HepG2 (cell line): ENCODE measurements at regions not wholly inside any gene's neighbourhood (a gene's known extent, or its start where the extent isn't known, plus 50 kb on each side); places are given as distances from the start of the nearest gene placed in this dataset.

Source experiments
- ATAC-seq: fragments of 200-7000 bp; cut with Tn5 transposase; 3 replicates; pipeline ENCODE4 v1.9.1; 2020; ENCODE audit warnings: mild to moderate bottlenecking, moderate library complexity
- BruUV-seq: library from RNA; stranded (reverse); fragments of 400-500 nt; replicated peaks from 2 replicates; lab custom pipeline; 2021; lab: Mats Ljungman, UMichigan
- CTCF ChIA-PET: fragments of 300-600 bp; formaldehyde crosslinking; extraction: SDS; loops from one replicate; lab custom pipeline; 2021; ENCODE audit warnings: low total read pairs, inconsistent platforms, low intra/inter-chr PET ratio; lab: Yijun Ruan, JAX
- POLR2A ChIA-PET: fragments of 350-600 bp; sonication (Branson Sonifier 250); formaldehyde crosslinking; loops from one replicate; lab custom pipeline; 2020; ENCODE audit warnings: antibody characterized with exemption, inconsistent platforms; lab: Yijun Ruan, JAX
- DNase-seq: peaks from one replicate; pipeline ENCODE4 v3.0.0-alpha.2; 2015; ENCODE audit warnings: low spot score
- FAIRE-seq: peaks from 3 replicates; lab custom pipeline; 2011; peaks lifted over from hg19 to GRCh38; lab: Jason Lieb, UNC
- H2AFZ ChIP-seq: one replicate; pipeline ENCODE4 v1.6.1; 2011; ENCODE audit warnings: low read length, inconsistent platforms
- H3K27ac ChIP-seq: fragments of 300-600 bp; 3 replicates; pipeline ENCODE4 v1.8.0; 2011; ENCODE audit warnings: mixed run types, mild to moderate bottlenecking, mixed read lengths, low read length, inconsistent platforms; ENCODE audit not compliant: insufficient read depth; ENCODE audit errors: extremely low read length
- H3K27me3 ChIP-seq, 2 experiments: fragments of 200-600 bp in 1 of 2; 2 replicates in 1 of 2; 3 replicates in 1 of 2; pipeline versions ENCODE4 v1.6.0 to v1.8.0; 2011; ENCODE audit warnings: low read length in 2 of 2, mild to moderate bottlenecking in 2 of 2, moderate library complexity in 2 of 2, inconsistent platforms in 1 of 2; ENCODE audit not compliant: insufficient read depth in 2 of 2, control insufficient read depth in 1 of 2
- H3K36me3 ChIP-seq, 2 experiments: fragments of 200-600 bp in 1 of 2; replicated peaks in 1 of 2; 2 replicates in 1 of 2; 3 replicates in 1 of 2; pipeline versions ENCODE4 v1.5.1 to v1.8.0; 2011; ENCODE audit warnings: low read length in 2 of 2, inconsistent platforms in 1 of 2; ENCODE audit not compliant: insufficient read depth in 2 of 2, control insufficient read depth in 1 of 2
- H3K4me1 ChIP-seq: 2 replicates; pipeline ENCODE4 v1.5.1; 2012; ENCODE audit warnings: low read length, inconsistent platforms; ENCODE audit not compliant: insufficient read depth
- H3K4me2 ChIP-seq: 2 replicates; pipeline ENCODE4 v1.6.0; 2011; ENCODE audit warnings: low read depth, low read length, inconsistent platforms
- H3K4me3 ChIP-seq, 3 experiments: fragments of 200-600 bp in 1 of 3; sonication (generic), shearing (Covaris generic) in 1 of 3; replicated peaks in 1 of 3; 2 replicates each; pipeline ENCODE4 v1.5.1; 2011 to 2016; ENCODE audit warnings: low read length in 3 of 3, inconsistent platforms in 2 of 3, low read depth in 2 of 3, mild to moderate bottlenecking in 2 of 3, control low read depth in 1 of 3, mixed read lengths in 1 of 3; ENCODE audit not compliant: insufficient read depth in 1 of 3
- H3K79me2 ChIP-seq: one replicate; pipeline ENCODE4 v1.6.1; 2011; ENCODE audit warnings: low read length, inconsistent platforms; ENCODE audit not compliant: insufficient read depth
- H3K9ac ChIP-seq: 2 replicates; pipeline ENCODE4 v1.6.0; 2011; ENCODE audit warnings: mild to moderate bottlenecking, low read depth, low read length, inconsistent platforms; ENCODE audit not compliant: insufficient read depth
- H3K9me3 ChIP-seq: 2 replicates; pipeline ENCODE4 v1.5.1; 2012; ENCODE audit warnings: mild to moderate bottlenecking, low read length
- H4K20me1 ChIP-seq: 2 replicates; pipeline ENCODE4 v1.6.0; 2011; ENCODE audit warnings: inconsistent platforms, mild to moderate bottlenecking, low read length, moderate library complexity; ENCODE audit not compliant: insufficient read depth
- FOXO4 ChIP-seq: sonication (generic); formaldehyde crosslinking; conservative IDR thresholded peaks from 2 replicates; pipeline ENCODE4 v1.8.1; 2023; ENCODE audit warnings: missing genetic modification reagents
- GABPA ChIP-seq, 2 experiments: IDR thresholded peaks; 2 replicates each; pipeline ENCODE4 v1.6.1; 2011 to 2016; ENCODE audit warnings: low read depth in 2 of 2, low read length in 1 of 2, missing biosample characterization in 1 of 2, missing genetic modification characterization in 1 of 2
- GMEB1 ChIP-seq: sonication (generic); formaldehyde crosslinking; IDR thresholded peaks from 2 replicates; pipeline ENCODE4 v1.5.1; 2020; ENCODE audit warnings: missing genetic modification reagents, mild to moderate bottlenecking, borderline replicate concordance
- HOXA5 ChIP-seq: sonication (generic); formaldehyde crosslinking; IDR thresholded peaks from 2 replicates; pipeline ENCODE4 v1.4.0; 2020; ENCODE audit warnings: missing genetic modification reagents
- JUN ChIP-seq: sonication (generic); formaldehyde crosslinking; IDR thresholded peaks from 2 replicates; pipeline ENCODE4 v1.4.0; 2020; ENCODE audit warnings: mild to moderate bottlenecking, missing genetic modification reagents
- KLF9 ChIP-seq: IDR thresholded peaks from 2 replicates; pipeline ENCODE4 v1.6.1; 2016; ENCODE audit warnings: low read depth
- MBD4 ChIP-seq: IDR thresholded peaks from 2 replicates; pipeline ENCODE4 v1.6.1; 2012; ENCODE audit warnings: low read length, inconsistent platforms, borderline replicate concordance
- MIXL1 ChIP-seq: IDR thresholded peaks from 2 replicates; pipeline ENCODE4 v1.6.1; 2016
- MTF1 ChIP-seq: sonication (generic); formaldehyde crosslinking; IDR thresholded peaks from 2 replicates; pipeline ENCODE4 v1.5.0; 2020; ENCODE audit warnings: missing genetic modification reagents
- NBN ChIP-seq: fragments of 450-650 bp; conservative IDR thresholded peaks from 2 replicates; pipeline ENCODE4 v1.6.1; 2017
- NFKB2 ChIP-seq: sonication (generic); formaldehyde crosslinking; IDR thresholded peaks from 2 replicates; pipeline ENCODE4 v1.4.0; 2020; ENCODE audit warnings: missing genetic modification reagents, borderline replicate concordance
- NR1H2 ChIP-seq: sonication (generic); formaldehyde crosslinking; IDR thresholded peaks from 2 replicates; pipeline ENCODE4 v1.8.1; 2022; ENCODE audit warnings: low read depth, missing genetic modification reagents, borderline replicate concordance
- RBFOX2 ChIP-seq: fragments of 200-400 bp; formaldehyde crosslinking; IDR thresholded peaks from 2 replicates; pipeline ENCODE4 v1.6.1; 2017; ENCODE audit warnings: low read depth, mild to moderate bottlenecking, low read length
- U2AF2 ChIP-seq: fragments of 200-400 bp; formaldehyde crosslinking; IDR thresholded peaks from 2 replicates; pipeline ENCODE4 v1.6.1; 2017; ENCODE audit warnings: low read depth, mild to moderate bottlenecking, low read length
- ZMYM4 ChIP-seq: sonication (generic); formaldehyde crosslinking; IDR thresholded peaks from 2 replicates; pipeline ENCODE4 v1.8.1; 2023; ENCODE audit warnings: mild to moderate bottlenecking, missing genetic modification reagents
- ZNF335 ChIP-seq: sonication (generic); formaldehyde crosslinking; IDR thresholded peaks from 2 replicates; pipeline ENCODE4 v1.4.0; 2020; ENCODE audit warnings: missing genetic modification reagents
- ZNF704 ChIP-seq: sonication (generic); formaldehyde crosslinking; IDR thresholded peaks from 2 replicates; pipeline ENCODE4 v1.8.1; 2023; ENCODE audit warnings: mild to moderate bottlenecking, inconsistent platforms, moderate library complexity, missing genetic modification reagents, borderline replicate concordance
- ZNF788 ChIP-seq: sonication (generic); formaldehyde crosslinking; IDR thresholded peaks from 2 replicates; pipeline ENCODE4 v1.5.0; 2020; ENCODE audit warnings: mild to moderate bottlenecking, missing genetic modification reagents, borderline replicate concordance
- WGBS: methylation state at CpG from one replicate; pipeline ENCODE4 v1.1.6; 2017; ENCODE audit warnings: low lambda C conversion rate; 5-methylcytosine and 5-hydroxymethylcytosine counted together
- in situ Hi-C: cut with HindIII; loops from 2 replicates; pipeline ENCODE4 v1.10.0; 2017; ENCODE audit warnings: low pct_unique_long_range_greater_than_20kb; ENCODE audit not compliant: extremely low pct_ligation_motif_present
- intact Hi-C: fragments of 100-400 bp; cut with micrococcal nuclease; formaldehyde crosslinking; loops from one replicate; pipeline ENCODE4 v1.10.0; 2022; ENCODE audit not compliant: unreplicated experiment

GRCh38 chr5:57931352-57931751 lies 448.7 kb upstream of the ACTBL2 start:
- FAIRE-seq (no peak), DNase-seq (no peak), ATAC-seq (no peak)
- H3K4me3 ChIP-seq = no peak overlapping the region
- H3K9ac ChIP-seq = no peak overlapping the region
- no TSS peak for BruUV-seq
- ChIA-PET POLR2A (no interaction called here), CTCF (no interaction called here)
- H3K36me3 ChIP-seq = no peaks in the 10 kb centered on the region
- H2AFZ ChIP-seq = no peak overlapping the region
- no peaks in the 10 kb centered on the region for H4K20me1 ChIP-seq
- no peak overlapping the region for H3K27ac ChIP-seq
- no peaks in the 10 kb centered on the region; a peak in 1 of 5 replicates for H3K27me3 ChIP-seq
- no peaks in the 10 kb centered on the region for H3K4me1 ChIP-seq
- in situ Hi-C loops (no loop called here), intact Hi-C loops (no loop called here)
- H3K9me3 ChIP-seq = no peaks in the 10 kb centered on the region
- no peak overlapping the region for H3K4me2 ChIP-seq
- no peaks in the 10 kb centered on the region for H3K79me2 ChIP-seq
- no peak for TF ChIP-seq HOXA5 (CRISPR knock-in tag)
- TF ChIP-seq MTF1 (CRISPR knock-in tag) = no peak
- no peak for TF ChIP-seq MBD4
- TF ChIP-seq GMEB1 (CRISPR knock-in tag) = no peak
- TF ChIP-seq JUN (CRISPR knock-in tag) = no peak
- TF ChIP-seq ZNF335 (CRISPR knock-in tag) = no peak
- no peak for TF ChIP-seq RBFOX2
- no peak for TF ChIP-seq KLF9 (CRISPR knock-in tag)

GRCh38 chr5:57929271-57929670 lies 446.7 kb upstream of the ACTBL2 start:
- ChIA-PET CTCF (no interaction called here), POLR2A (no interaction called here)
- H3K4me2 ChIP-seq = no peak overlapping the region
- no peaks in the 10 kb centered on the region for H4K20me1 ChIP-seq
- no peaks in the 10 kb centered on the region for H3K79me2 ChIP-seq
- no peak overlapping the region for H3K27ac ChIP-seq
- H3K9me3 ChIP-seq = no peaks in the 10 kb centered on the region
- BruUV-seq = no TSS peak
- ATAC-seq (no peak), FAIRE-seq (no peak), DNase-seq (no peak)
- 33% methylated on average over 5 of the region's 5 CpGs for WGBS
- H3K4me1 ChIP-seq = no peaks in the 10 kb centered on the region
- no peaks in the 10 kb centered on the region for H3K36me3 ChIP-seq
- in situ Hi-C loops = no loop called here
- no peaks in the 10 kb centered on the region for H3K27me3 ChIP-seq
- no peak overlapping the region for H3K9ac ChIP-seq
- H2AFZ ChIP-seq = no peak overlapping the region
- intact Hi-C loops = no loop called here
- H3K4me3 ChIP-seq = no peak overlapping the region
- TF ChIP-seq NFKB2 (CRISPR knock-in tag) = no peak
- TF ChIP-seq ZNF704 (CRISPR knock-in tag) = no peak
- TF ChIP-seq ZMYM4 = no peak
- TF ChIP-seq GABPA (IDR thresholded peaks at IDR 0.05; ENCODE audit: low read depth, low read length) = no peak
- no peak for TF ChIP-seq GABPA (CRISPR knock-in tag; IDR thresholded peaks at IDR 0.05; ENCODE audit: low read depth)
- TF ChIP-seq ZNF788 (CRISPR knock-in tag) = no peak
- no peak for TF ChIP-seq U2AF2
- no peak for TF ChIP-seq NBN
- TF ChIP-seq FOXO4 (CRISPR knock-in tag) = no peak
- TF ChIP-seq NR1H2 (CRISPR knock-in tag) = no peak
- TF ChIP-seq MIXL1 (CRISPR knock-in tag) = no peak
